Stimulated activated naive B cell treated with anti-CD40 and anti-IgM and Interleukin-4, amounts not matched to agents 10 μg/mL and 1 μg/mL and 100 μg/mL, for 72 hours (primary cell): ENCODE measurements at regions not wholly inside any gene's neighbourhood (a gene's known extent, or its start where the extent isn't known, plus 50 kb on each side); places are given as distances from the start of the nearest gene placed in this dataset.

Experiments
- ATAC-seq, 2 donors: fragments of 150-1000 bp; cut with Tn5 transposase; replicated peaks; 2 replicates each; pipeline ENCODE4 v1.10.0; 2021; ENCODE audit warnings: moderate library complexity in 1 of 2
- DNase-seq: peaks from one replicate; pipeline ENCODE4 v3.0.0; 2021
- H3K27ac Mint-ChIP-seq: one replicate; pipeline ENCODE4 v1.8.0; 2022; ENCODE audit warnings: mild to moderate bottlenecking, mixed read lengths
- H3K27me3 Mint-ChIP-seq, 2 donors: one replicate each; pipeline ENCODE4 v1.8.0; 2022; ENCODE audit warnings: mixed read lengths in 2 of 2
- H3K36me3 Mint-ChIP-seq, 2 donors: one replicate each; pipeline ENCODE4 v1.8.0; 2022; ENCODE audit warnings: mixed read lengths in 2 of 2, mild to moderate bottlenecking in 1 of 2
- H3K4me1 Mint-ChIP-seq, 2 donors: one replicate each; pipeline ENCODE4 v1.8.0; 2022; ENCODE audit warnings: mixed read lengths in 2 of 2, mild to moderate bottlenecking in 1 of 2
- H3K4me3 Mint-ChIP-seq, 2 donors: one replicate each; pipeline ENCODE4 v1.8.0; 2022; ENCODE audit warnings: mild to moderate bottlenecking in 2 of 2, mixed read lengths in 2 of 2, moderate library complexity in 1 of 2
- H3K9me3 Mint-ChIP-seq, 2 donors: one replicate each; pipeline ENCODE4 v1.8.0; 2022; ENCODE audit warnings: mixed read lengths in 2 of 2, mild to moderate bottlenecking in 1 of 2

DNA sequence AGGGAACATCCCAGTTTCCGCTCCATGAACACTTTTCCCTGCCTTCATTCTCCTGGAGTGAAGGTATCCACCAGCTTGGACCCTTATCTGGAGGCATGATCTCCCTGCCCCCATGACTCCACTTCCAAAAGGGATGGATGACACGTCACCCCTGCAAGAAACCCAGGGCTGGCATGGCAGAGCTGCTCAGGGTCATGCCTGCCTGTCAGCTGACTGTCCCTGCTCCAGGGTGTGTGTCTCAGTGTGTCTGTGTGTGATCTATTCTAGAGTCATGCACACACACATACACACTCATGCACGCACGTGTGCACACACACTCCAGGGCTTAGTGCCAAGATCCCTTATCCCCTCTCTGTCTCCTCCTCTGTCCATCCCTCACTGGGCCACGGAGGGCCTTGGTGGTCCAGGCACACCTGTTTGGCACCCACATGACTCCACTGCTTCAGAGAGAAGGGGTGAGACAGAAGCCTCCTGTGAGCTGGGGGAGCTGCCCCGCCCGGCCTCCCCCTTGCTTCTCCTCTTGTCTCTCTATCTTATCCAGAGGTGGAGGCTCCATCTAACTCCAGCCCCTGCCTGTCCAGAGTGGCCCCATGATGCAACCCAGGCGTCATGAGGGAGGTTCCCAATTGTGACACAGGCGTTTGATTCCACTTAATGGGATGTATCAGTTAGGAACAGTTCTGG is 290.9 kb downstream of the CDC5L start:
- ATAC-seq: no peak

GRCh38 chr6:44679438-44680201 is 292.1 kb downstream of the CDC5L start:
- Mint-ChIP-seq H3K27me3 (peaks cover 0 to 12% of the 10 kb centered on the region in 2 donors), H3K36me3 (no peaks in the 10 kb centered on the region), H3K4me3 (no peak overlapping the region), H3K4me1 (no peaks in the 10 kb centered on the region), H3K9me3 (no peaks in the 10 kb centered on the region), H3K27ac (no peak overlapping the region)
- DNase-seq: no peak
- no peak for ATAC-seq

More for the DNA sequence above, 290.9 kb downstream of the CDC5L start:
- H3K27me3 Mint-ChIP-seq: peaks cover 0 to 14% of the 10 kb centered on the region in 2 donors
- H3K9me3 Mint-ChIP-seq: no peaks in the 10 kb centered on the region
- no peaks in the 10 kb centered on the region for H3K36me3 Mint-ChIP-seq
- H3K4me3 Mint-ChIP-seq: no peak overlapping the region
- no peaks in the 10 kb centered on the region for H3K4me1 Mint-ChIP-seq
- no peak for DNase-seq
- H3K27ac Mint-ChIP-seq: no peak overlapping the region

DNA sequence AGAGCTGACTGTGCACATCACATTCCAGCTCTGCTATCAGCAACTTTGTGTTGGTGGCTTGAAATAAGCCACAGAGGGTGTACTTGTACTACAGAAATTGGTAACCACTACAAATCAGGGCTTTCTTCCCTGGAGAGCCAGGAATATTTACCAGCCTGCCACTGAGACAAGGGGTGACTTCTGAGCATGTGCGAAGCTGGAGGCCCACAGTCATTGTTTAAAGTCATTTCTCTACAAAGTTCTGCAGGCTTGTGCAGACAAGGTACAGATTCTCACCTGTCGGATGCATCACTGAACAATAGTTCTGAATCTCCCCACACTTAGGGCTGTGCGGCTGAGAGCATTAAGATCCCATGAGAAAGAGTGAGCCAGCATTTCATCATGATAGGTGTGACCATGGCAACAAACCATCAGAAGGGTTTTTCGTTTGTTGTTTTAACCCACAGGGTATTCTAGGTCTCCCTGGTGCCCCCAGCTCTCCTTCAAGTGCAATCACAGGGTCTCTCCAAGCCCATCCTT is 292.8 kb downstream of the CDC5L start:
- no peaks in the 10 kb centered on the region for H3K4me1 Mint-ChIP-seq
- H3K4me3 Mint-ChIP-seq: no peak overlapping the region
- no peak for DNase-seq
- H3K9me3 Mint-ChIP-seq: no peaks in the 10 kb centered on the region
- no peaks in the 10 kb centered on the region for H3K36me3 Mint-ChIP-seq
- ATAC-seq: no peak
- H3K27ac Mint-ChIP-seq: no peak overlapping the region
- H3K27me3 Mint-ChIP-seq: peaks cover 0 to 12% of the 10 kb centered on the region in 2 donors

GRCh38 chr6:44681761-44682160 is 294.3 kb downstream of the CDC5L start:
- no peak overlapping the region for H3K4me3 Mint-ChIP-seq
- no peaks in the 10 kb centered on the region for H3K36me3 Mint-ChIP-seq

GRCh38 chr6:44682280-44682679 is 294.8 kb downstream of the CDC5L start:
- H3K27ac Mint-ChIP-seq: no peak overlapping the region
- DNase-seq: no peak
- peaks cover 0 to 8% of the 10 kb centered on the region in 2 donors for H3K27me3 Mint-ChIP-seq
- H3K4me3 Mint-ChIP-seq: no peak overlapping the region
- no peaks in the 10 kb centered on the region for H3K4me1 Mint-ChIP-seq
- H3K36me3 Mint-ChIP-seq: no peaks in the 10 kb centered on the region
- ATAC-seq: no peak
- peaks cover 1 to 5% of the 10 kb centered on the region in 2 donors for H3K9me3 Mint-ChIP-seq

More at GRCh38 chr6:44681761-44682160, 294.3 kb downstream of the CDC5L start:
- H3K9me3 Mint-ChIP-seq: no peaks in the 10 kb centered on the region
- no peak overlapping the region for H3K27ac Mint-ChIP-seq
- H3K4me1 Mint-ChIP-seq: no peaks in the 10 kb centered on the region
- ATAC-seq: no peak
- no peak for DNase-seq
- H3K27me3 Mint-ChIP-seq: peaks cover 0 to 8% of the 10 kb centered on the region in 2 donors

DNA sequence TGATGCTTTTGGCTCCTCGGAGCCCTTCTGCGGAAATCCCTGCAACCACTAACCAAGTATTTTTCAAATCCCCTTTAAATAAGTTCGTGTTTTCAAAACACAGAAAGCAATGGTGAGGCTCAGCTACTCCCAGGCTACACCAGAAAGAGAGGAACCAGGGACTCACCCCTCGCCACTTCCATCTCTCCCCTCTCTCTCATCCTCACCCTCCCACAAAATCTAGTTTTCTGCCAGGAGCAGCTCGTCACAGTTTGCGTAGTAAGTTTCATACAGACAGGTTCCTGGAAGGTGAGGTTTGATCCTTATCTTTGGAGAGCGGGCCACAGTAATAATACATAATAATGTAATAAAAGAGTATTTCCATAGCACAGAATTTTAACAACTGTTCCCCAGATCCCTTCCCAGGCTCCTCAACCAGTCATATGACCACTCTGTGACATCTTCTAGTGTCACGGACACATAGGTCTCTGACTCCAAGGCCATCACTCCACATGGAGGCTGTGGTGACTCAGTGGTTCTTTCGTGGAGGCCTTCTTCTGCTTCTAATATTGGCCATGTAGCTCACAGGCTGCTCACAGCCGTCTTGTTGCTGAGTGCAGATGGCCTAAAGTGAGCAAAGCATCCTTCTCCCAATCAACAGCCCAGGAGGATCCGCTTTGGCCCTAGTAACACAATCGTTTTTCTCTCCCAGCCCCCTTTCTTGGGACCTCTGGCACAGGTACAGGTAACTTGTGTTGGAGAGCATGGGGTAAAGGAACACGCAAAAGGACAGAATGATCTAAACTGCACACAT is 295.7 kb downstream of the CDC5L start:
- no peak for ATAC-seq
- no peak overlapping the region for H3K4me3 Mint-ChIP-seq
- no peak overlapping the region for H3K27ac Mint-ChIP-seq
- DNase-seq: no peak
- H3K27me3 Mint-ChIP-seq: peaks cover 0 to 8% of the 10 kb centered on the region in 2 donors
- H3K9me3 Mint-ChIP-seq: peaks cover 6 to 8% of the 10 kb centered on the region in 2 donors
- H3K36me3 Mint-ChIP-seq: no peaks in the 10 kb centered on the region
- H3K4me1 Mint-ChIP-seq: no peaks in the 10 kb centered on the region

GRCh38 chr6:44685213-44685612 is 297.7 kb downstream of the CDC5L start:
- H3K36me3 Mint-ChIP-seq: no peaks in the 10 kb centered on the region
- H3K9me3 Mint-ChIP-seq: peaks cover 11 to 18% of the 10 kb centered on the region in 2 donors
- H3K4me3 Mint-ChIP-seq: no peak overlapping the region
- H3K27ac Mint-ChIP-seq: no peak overlapping the region
- ATAC-seq: no peak
- peaks cover 11 to 13% of the 10 kb centered on the region in 2 donors for H3K27me3 Mint-ChIP-seq
- no peak for DNase-seq
- no peaks in the 10 kb centered on the region for H3K4me1 Mint-ChIP-seq

GRCh38 chr6:44696099-44696498 is 308.6 kb downstream of the CDC5L start:
- ATAC-seq (no peak), DNase-seq (no peak)
- Mint-ChIP-seq H3K27ac (no peak overlapping the region), H3K36me3 (no peaks in the 10 kb centered on the region), H3K9me3 (no peaks in the 10 kb centered on the region), H3K4me1 (no peaks in the 10 kb centered on the region), H3K4me3 (no peak overlapping the region), H3K27me3 (peaks cover 0 to 12% of the 10 kb centered on the region in 2 donors)

DNA sequence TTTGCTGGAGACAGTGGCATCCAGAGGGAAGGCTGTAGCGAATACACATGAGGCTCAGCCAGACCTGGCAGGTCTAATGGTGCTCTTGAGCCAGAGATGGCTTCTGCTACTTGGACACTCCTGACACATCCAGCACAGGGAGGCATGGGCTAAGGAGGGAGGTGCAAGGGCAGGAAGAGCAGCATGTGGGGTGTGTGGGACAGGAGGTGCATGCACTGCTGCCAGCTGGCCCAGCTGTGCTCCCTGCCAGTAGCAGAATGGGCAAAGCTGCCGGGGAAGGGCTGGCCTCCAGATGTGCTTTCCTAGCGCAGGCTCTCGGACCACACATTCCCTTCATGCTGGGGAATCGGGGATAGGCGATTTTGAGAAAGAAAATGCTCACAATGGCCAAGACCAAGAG is 309.2 kb downstream of the CDC5L start:
- DNase-seq (no peak), ATAC-seq (no peak)
- Mint-ChIP-seq H3K4me3 (no peak overlapping the region), H3K27me3 (peaks cover 0 to 16% of the 10 kb centered on the region in 2 donors), H3K9me3 (no peaks in the 10 kb centered on the region), H3K4me1 (no peaks in the 10 kb centered on the region), H3K27ac (no peak overlapping the region), H3K36me3 (no peaks in the 10 kb centered on the region)

- Mint-ChIP-seq H3K27me3 (peaks cover 0 to 16% of the 10 kb centered on the region in 2 donors), H3K36me3 (no peaks in the 10 kb centered on the region), H3K4me3 (no peak overlapping the region), H3K4me1 (no peaks in the 10 kb centered on the region), H3K9me3 (no peaks in the 10 kb centered on the region), H3K27ac (no peak overlapping the region)
- no peak for DNase-seq
- ATAC-seq: no peak
Measured at GRCh38 chr6:44697327-44697726, 309.8 kb downstream of the CDC5L start.

- Mint-ChIP-seq H3K4me1 (no peaks in the 10 kb centered on the region), H3K36me3 (no peaks in the 10 kb centered on the region), H3K9me3 (no peaks in the 10 kb centered on the region), H3K27me3 (peaks cover 0 to 16% of the 10 kb centered on the region in 2 donors), H3K4me3 (no peak overlapping the region), H3K27ac (no peak overlapping the region)
- ATAC-seq (no peak), DNase-seq (no peak)
Measured at GRCh38 chr6:44698602-44699001, 311.1 kb downstream of the CDC5L start.

DNA sequence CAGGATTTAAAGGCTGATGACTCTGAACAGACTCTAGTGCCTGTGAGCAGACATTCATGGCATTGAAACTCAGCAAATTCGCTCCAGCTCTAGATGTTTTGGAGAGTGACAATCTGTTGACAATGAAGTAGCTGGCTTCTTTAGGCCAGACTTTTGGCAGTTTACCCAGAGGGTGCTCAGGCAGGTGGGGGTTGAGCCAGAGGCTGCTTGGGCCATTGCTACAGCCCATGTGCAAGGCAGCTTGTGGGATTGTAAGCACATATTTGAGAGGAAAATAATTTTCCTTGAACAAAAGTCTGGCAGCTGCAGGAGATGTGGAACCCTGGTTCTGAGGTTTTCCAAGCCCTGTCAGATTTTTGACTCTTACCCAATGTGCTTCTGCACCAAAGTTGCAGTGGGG is 311.6 kb downstream of the CDC5L start:
- peaks cover 0 to 16% of the 10 kb centered on the region in 2 donors for H3K27me3 Mint-ChIP-seq
- no peaks in the 10 kb centered on the region for H3K9me3 Mint-ChIP-seq
- H3K4me1 Mint-ChIP-seq: no peaks in the 10 kb centered on the region
- no peak overlapping the region for H3K27ac Mint-ChIP-seq
- no peak for DNase-seq
- no peaks in the 10 kb centered on the region for H3K36me3 Mint-ChIP-seq
- ATAC-seq: no peak
- no peak overlapping the region for H3K4me3 Mint-ChIP-seq

DNA sequence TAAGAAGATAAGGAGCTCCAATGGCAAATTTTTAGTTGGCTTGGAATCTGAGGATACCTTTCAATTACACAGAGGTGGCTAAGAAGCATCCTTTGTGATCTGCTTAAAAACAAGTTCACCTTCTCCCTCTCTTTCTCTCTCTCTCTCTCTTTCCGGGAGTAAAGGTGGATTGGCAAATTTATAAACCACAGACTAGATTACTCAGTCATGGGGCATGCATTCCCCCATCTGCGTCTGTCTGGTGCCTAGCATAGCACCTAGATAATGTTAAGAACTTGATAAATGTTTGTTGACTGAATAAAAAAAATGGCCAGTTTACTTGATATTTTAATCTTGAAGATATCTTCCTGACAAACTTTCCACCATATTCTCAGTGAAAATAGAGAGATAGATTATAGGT is 312.3 kb downstream of the CDC5L start:
- Mint-ChIP-seq H3K27ac (no peak overlapping the region), H3K27me3 (peaks cover 0 to 16% of the 10 kb centered on the region in 2 donors), H3K4me1 (no peaks in the 10 kb centered on the region), H3K4me3 (no peak overlapping the region), H3K36me3 (no peaks in the 10 kb centered on the region), H3K9me3 (no peaks in the 10 kb centered on the region)
- ATAC-seq: no peak
- DNase-seq: no peak

- Mint-ChIP-seq H3K4me3 (no peak overlapping the region), H3K27me3 (peaks cover 0 to 16% of the 10 kb centered on the region in 2 donors), H3K4me1 (no peaks in the 10 kb centered on the region), H3K9me3 (no peaks in the 10 kb centered on the region), H3K36me3 (no peaks in the 10 kb centered on the region), H3K27ac (no peak overlapping the region)
- ATAC-seq (no peak), DNase-seq (no peak)
Measured at GRCh38 chr6:44700422-44700821, 312.9 kb downstream of the CDC5L start.
